Brain microvascular endothelial cell (primary cell): ENCODE measurements at regions not wholly inside any gene's neighbourhood (a gene's known extent, or its start where the extent isn't known, plus 50 kb on each side); places are given as distances from the start of the nearest gene placed in this dataset.

ENCODE experiments used
- DNase-seq: peaks from one replicate; pipeline ENCODE4 v3.0.0-alpha.2; 2020
- H3K27ac ChIP-seq: fragments of 250-450 bp; sonication (Bioruptor Pico); 2 replicates; pipeline ENCODE4 v1.5.1; 2020; ENCODE audit warnings: mild to moderate bottlenecking, moderate library complexity
- H3K27me3 ChIP-seq: fragments of 250-450 bp; sonication (Bioruptor Pico); replicated peaks from 2 replicates; pipeline ENCODE4 v1.5.1; 2020; ENCODE audit warnings: mild to moderate bottlenecking
- H3K36me3 ChIP-seq: fragments of 250-450 bp; sonication (Bioruptor Pico); replicated peaks from 2 replicates; pipeline ENCODE4 v1.5.1; 2020; ENCODE audit warnings: mild to moderate bottlenecking
- H3K4me3 ChIP-seq: 2 replicates; pipeline ENCODE4 v1.5.1; 2011; ENCODE audit warnings: low read depth, mild to moderate bottlenecking, control low read depth, low read length, moderate library complexity
- CTCF ChIP-seq: IDR thresholded peaks from 2 replicates; pipeline ENCODE4 v1.5.1; 2011; ENCODE audit warnings: low read depth, mild to moderate bottlenecking, moderate library complexity, low read length, control low read depth, inconsistent platforms; ENCODE audit errors: missing control alignments
- in situ Hi-C: cut with HindIII; loops from 2 replicates; pipeline ENCODE4 v1.10.0; 2017; ENCODE audit warnings: low sequenced_read_pairs, low pct_ligation_motif_present

DNA sequence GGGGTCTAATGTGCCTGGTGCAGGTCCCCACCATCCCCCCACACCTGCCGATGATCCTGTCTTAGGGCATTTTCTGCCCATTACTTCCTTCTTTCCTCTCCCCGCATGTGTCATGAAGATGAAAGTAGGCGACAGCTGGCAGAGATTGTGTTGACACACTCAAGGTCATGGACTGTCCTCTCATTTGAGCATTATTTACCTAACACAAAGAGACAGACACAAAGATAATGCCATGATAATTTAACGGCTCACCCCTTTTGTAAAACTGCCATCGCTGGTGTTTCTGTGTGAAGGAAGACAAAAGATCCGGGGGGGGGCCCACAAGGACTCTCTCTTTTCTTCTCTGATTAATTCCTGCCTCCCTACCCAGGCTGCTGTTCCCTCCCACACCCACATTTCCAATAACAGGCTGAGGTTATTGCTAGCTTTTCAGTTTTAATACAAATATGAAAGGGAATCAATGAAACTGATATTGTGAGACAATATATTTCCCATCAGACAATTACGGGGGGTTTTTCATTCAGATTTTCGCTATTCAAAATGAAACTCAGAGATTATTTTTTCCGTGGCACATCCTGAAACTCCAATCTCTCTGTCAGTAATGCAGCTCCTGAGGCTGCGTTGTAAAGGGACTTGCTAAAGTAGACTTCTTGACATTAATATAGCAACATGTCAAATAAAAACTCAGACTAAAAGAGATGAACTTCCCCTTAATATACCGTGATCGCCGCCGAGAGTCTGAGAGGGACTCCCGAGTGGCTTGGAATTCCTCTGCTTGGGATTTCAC, 561.1 kb downstream of the NPHP4 start:
- Histone ChIP-seq H3K27me3 (no peaks in the 10 kb centered on the region), H3K4me3 (no peak overlapping the region), H3K27ac (no peak overlapping the region), H3K36me3 (no peaks in the 10 kb centered on the region)
- in situ Hi-C loops: no loop called here
- no peak for DNase-seq
- TF ChIP-seq CTCF: no peak

DNA sequence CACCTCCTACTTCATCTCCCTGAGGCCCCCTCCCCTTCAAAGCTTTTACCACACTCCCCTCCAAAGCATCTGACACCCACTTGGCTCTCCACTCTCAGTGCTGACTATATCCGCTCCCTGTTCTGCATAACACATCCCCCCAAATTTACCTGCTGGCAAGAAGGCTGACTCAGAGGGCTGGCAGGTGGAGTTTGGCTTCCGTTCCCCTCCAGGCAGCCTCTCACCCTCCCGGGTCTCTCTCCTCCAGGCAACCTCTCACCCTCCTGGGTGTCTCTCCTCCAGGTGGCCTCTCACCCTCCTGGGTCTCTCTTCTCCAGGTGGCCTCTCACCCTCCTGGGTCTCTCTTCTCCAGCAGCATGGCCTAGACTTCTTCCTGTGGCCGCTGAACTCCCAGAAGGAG, 562.1 kb downstream of the NPHP4 start:
- H3K27me3 ChIP-seq: no peaks in the 10 kb centered on the region
- no peak overlapping the region for H3K4me3 ChIP-seq
- in situ Hi-C loops: no loop called here
- DNase-seq: no peak
- no peak overlapping the region for H3K27ac ChIP-seq
- no peaks in the 10 kb centered on the region for H3K36me3 ChIP-seq
- TF ChIP-seq CTCF: no peak

DNA sequence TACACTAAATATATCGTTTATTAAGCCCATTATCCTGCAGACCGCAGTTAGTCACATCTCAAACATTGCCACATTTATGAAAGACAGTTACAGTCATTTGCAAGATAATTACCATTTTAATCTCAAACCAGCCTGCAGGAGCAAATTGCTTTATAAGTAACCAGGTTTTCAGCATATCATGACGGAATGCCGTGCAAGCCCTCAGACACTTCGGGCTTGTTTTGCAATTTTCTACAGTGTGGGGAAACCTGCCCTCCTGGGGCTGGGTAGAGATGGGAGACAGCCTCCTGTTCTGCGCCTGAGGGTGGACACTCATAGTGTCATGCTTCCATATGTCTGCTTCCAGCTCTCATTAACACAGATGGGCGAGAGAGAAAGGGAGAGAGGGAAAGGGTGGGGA, 563.9 kb downstream of the NPHP4 start:
- DNase-seq: no peak
- in situ Hi-C loops: no loop called here
- H3K27ac ChIP-seq: no peak overlapping the region
- H3K27me3 ChIP-seq: no peaks in the 10 kb centered on the region
- no peaks in the 10 kb centered on the region for H3K36me3 ChIP-seq
- TF ChIP-seq CTCF: no peak
- no peak overlapping the region for H3K4me3 ChIP-seq

GRCh38 chr1:5427026-5427613, 565.1 kb downstream of the NPHP4 start:
- TF ChIP-seq CTCF: no peak
- Histone ChIP-seq H3K36me3 (no peaks in the 10 kb centered on the region), H3K27ac (no peak overlapping the region), H3K4me3 (no peak overlapping the region), H3K27me3 (no peaks in the 10 kb centered on the region)
- no peak for DNase-seq
- in situ Hi-C loops: no loop called here

- TF ChIP-seq CTCF: no peak
- DNase-seq: no peak
- no peaks in the 10 kb centered on the region for H3K27me3 ChIP-seq
- H3K36me3 ChIP-seq: no peaks in the 10 kb centered on the region
- H3K4me3 ChIP-seq: no peak overlapping the region
- no peak overlapping the region for H3K27ac ChIP-seq
- in situ Hi-C loops: no loop called here
These were observed 567.2 kb downstream of the NPHP4 start for GRCh38 chr1:5424802-5425703.
